Parathyroid adenoma (tissue), 2 donors: ENCODE measurements at regions not wholly inside any gene's neighbourhood (a gene's known extent, or its start where the extent isn't known, plus 50 kb on each side); places are given as distances from the start of the nearest gene placed in this dataset.

Source experiments
- H2AFZ ChIP-seq: fragments of 300-600 bp; sonication (generic); one replicate; pipeline ENCODE4 v1.7.0; 2017; ENCODE audit warnings: antibody characterized with exemption, mild to moderate bottlenecking
- H3K27ac ChIP-seq: fragments of 300-600 bp; sonication (generic); one replicate; pipeline ENCODE4 v1.7.0; 2017
- H3K27me3 ChIP-seq: fragments of 300-600 bp; sonication (generic); one replicate; pipeline ENCODE4 v1.7.0; 2017; ENCODE audit warnings: low read length; ENCODE audit not compliant: control insufficient read depth, insufficient read depth
- H3K36me3 ChIP-seq: fragments of 300-600 bp; sonication (generic); one replicate; pipeline ENCODE4 v1.7.0; 2017; ENCODE audit warnings: low read length; ENCODE audit not compliant: control insufficient read depth, insufficient read depth
- H3K4me1 ChIP-seq: fragments of 300-600 bp; sonication (generic); one replicate; pipeline ENCODE4 v1.7.0; 2017; ENCODE audit warnings: control low read depth
- H3K4me2 ChIP-seq: fragments of 300-600 bp; sonication (generic); one replicate; pipeline ENCODE4 v1.7.0; 2017; ENCODE audit warnings: low read length
- H3K4me3 ChIP-seq: fragments of 300-600 bp; sonication (generic); one replicate; pipeline ENCODE4 v1.7.0; 2017; ENCODE audit warnings: low read depth, low read length
- H3K79me2 ChIP-seq: fragments of 300-600 bp; sonication (generic); one replicate; pipeline ENCODE4 v1.7.0; 2017; ENCODE audit warnings: control low read depth
- H3K9ac ChIP-seq: fragments of 300-600 bp; sonication (generic); one replicate; pipeline ENCODE4 v1.7.0; 2017; ENCODE audit warnings: mild to moderate bottlenecking
- H3K9me3 ChIP-seq: fragments of 300-600 bp; sonication (generic); one replicate; pipeline ENCODE4 v1.7.0; 2017; ENCODE audit warnings: low read length; ENCODE audit not compliant: control insufficient read depth
- TF ChIP-seq, protein P1 (sequence below): fragments of 300-600 bp; sonication (generic); IDR thresholded peaks from one replicate; pipeline ENCODE4 v1.7.0; 2017; ENCODE audit warnings: antibody characterized with exemption, mild to moderate bottlenecking
- donor health status: primary hyperparathyroidism.

DNA sequence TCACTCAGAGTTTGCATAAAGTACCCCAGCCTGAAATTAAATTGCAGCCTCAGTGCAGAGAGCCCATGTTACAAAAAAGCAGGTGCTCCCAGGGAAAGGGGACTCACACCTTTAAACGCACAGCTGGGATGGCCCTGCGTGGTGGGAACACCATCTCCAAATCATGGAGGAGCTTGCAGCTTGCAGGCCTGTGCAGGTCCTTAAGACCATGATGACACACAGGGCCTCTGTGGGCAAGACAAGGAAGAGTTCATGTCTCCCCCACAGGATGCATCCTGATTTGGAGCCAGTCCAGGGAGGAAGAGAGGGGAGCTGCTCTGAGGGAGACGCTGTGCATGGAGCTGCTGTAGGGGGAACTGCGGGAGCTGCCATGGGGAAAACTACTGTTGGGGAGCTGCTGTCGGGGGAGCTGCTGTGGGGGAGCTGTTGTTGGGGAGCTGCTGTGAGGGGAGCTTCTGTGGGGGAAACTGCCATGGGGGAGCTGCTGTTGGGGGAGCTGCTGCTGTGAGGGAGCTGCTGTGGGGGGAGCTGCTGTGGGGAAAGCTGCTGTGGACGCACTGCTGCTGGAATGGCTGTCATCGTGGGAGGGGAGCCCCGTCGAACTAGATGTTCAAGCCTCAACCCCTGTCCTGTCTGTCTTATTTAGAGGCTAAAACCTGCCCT, 113.9 kb downstream of the MATN1 start:
- Histone ChIP-seq H3K9ac (no peak overlapping the region), H3K4me1 (no peaks in the 10 kb centered on the region), H3K9me3 (no peaks in the 10 kb centered on the region), H3K27ac (no peak overlapping the region), H3K27me3 (no peaks in the 10 kb centered on the region), H3K79me2 (no peaks in the 10 kb centered on the region), H3K4me3 (no peak overlapping the region), H3K36me3 (no peaks in the 10 kb centered on the region), H2AFZ (no peak overlapping the region), H3K4me2 (no peak overlapping the region)
- TF ChIP-seq, protein P1, sequence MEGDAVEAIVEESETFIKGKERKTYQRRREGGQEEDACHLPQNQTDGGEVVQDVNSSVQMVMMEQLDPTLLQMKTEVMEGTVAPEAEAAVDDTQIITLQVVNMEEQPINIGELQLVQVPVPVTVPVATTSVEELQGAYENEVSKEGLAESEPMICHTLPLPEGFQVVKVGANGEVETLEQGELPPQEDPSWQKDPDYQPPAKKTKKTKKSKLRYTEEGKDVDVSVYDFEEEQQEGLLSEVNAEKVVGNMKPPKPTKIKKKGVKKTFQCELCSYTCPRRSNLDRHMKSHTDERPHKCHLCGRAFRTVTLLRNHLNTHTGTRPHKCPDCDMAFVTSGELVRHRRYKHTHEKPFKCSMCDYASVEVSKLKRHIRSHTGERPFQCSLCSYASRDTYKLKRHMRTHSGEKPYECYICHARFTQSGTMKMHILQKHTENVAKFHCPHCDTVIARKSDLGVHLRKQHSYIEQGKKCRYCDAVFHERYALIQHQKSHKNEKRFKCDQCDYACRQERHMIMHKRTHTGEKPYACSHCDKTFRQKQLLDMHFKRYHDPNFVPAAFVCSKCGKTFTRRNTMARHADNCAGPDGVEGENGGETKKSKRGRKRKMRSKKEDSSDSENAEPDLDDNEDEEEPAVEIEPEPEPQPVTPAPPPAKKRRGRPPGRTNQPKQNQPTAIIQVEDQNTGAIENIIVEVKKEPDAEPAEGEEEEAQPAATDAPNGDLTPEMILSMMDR = no peak

DNA sequence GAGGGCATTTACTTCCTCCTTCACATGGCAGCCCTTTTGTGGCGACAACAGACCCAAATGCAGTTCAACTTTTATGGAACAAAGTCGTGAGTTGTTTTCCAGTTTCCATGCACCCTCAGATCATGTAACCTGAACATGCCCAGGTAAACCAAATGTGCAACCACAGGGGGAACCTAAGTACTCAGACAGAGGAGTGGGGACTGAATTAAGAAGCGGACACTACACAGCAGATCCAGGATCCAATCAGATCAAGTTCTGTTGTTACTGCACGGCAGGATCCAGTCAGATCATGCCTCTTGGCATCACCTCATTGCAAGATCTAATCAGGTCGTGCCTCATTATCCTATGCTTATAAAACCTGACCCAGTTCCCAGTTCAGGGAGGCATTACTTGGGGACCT, 115.7 kb downstream of the MATN1 start:
- Histone ChIP-seq H2AFZ (no peak overlapping the region), H3K4me3 (no peak overlapping the region)
- TF ChIP-seq, protein P1 = no peak

DNA sequence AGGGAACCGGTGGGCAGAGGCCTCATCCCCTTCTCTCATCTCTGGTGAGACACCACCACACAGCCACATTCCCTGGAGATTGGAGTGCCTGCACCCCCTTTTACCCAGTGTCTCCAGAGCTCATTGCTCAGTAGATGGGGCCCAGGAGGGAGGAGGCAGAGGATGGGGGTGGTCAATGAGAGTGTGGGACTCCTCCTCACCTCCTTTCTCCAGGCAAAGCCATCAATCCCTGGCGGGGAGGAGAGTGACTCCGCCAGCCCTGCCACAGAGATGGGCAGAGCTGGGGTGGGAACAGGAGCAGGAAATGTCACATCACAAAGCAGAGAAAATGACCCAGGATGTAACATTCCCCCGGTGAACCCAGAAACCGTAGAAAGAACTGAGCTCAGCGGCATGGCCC, 117.2 kb downstream of the MATN1 start:
- Histone ChIP-seq H2AFZ (no peak overlapping the region), H3K9ac (no peak overlapping the region), H3K4me3 (no peak overlapping the region), H3K27me3 (no peaks in the 10 kb centered on the region), H3K4me2 (no peak overlapping the region), H3K9me3 (no peaks in the 10 kb centered on the region), H3K79me2 (no peaks in the 10 kb centered on the region), H3K4me1 (no peaks in the 10 kb centered on the region), H3K27ac (no peak overlapping the region), H3K36me3 (no peaks in the 10 kb centered on the region)
- TF ChIP-seq, protein P1 = no peak

More for the DNA sequence above, 115.7 kb downstream of the MATN1 start:
- Histone ChIP-seq H3K9me3 (no peaks in the 10 kb centered on the region), H3K27me3 (no peaks in the 10 kb centered on the region), H3K79me2 (no peaks in the 10 kb centered on the region), H3K36me3 (no peaks in the 10 kb centered on the region), H3K4me1 (no peaks in the 10 kb centered on the region), H3K4me2 (no peak overlapping the region), H3K9ac (no peak overlapping the region), H3K27ac (no peak overlapping the region)

DNA sequence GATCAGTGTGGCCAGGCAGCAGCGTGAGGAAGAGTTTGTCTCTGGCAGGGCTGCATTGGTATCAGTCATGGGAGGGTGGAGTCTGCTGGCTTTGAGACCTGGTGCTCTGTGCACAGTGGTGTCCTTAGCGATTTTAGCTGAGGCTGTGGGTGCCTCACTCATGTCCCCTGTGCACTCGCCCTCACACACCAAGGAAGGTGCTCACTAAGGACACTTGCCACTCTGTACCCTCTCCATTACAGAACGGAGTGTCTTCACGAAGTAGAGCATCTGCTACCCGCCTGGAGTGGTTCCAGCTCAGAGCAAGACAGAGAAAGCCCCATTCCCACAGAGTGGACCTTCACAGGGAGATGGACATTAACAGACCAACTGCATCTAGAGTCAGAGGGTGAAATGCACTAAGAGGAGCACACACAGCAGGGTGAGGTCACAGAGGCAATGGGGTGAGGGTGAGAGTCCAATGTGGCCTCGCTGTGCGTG, 117.9 kb downstream of the MATN1 start:
- no peaks in the 10 kb centered on the region for H3K4me1 ChIP-seq
- no peaks in the 10 kb centered on the region for H3K9me3 ChIP-seq
- no peak overlapping the region for H3K27ac ChIP-seq
- no peaks in the 10 kb centered on the region for H3K36me3 ChIP-seq
- H2AFZ ChIP-seq = no peak overlapping the region
- TF ChIP-seq, protein P1 = no peak
- no peak overlapping the region for H3K4me2 ChIP-seq
- H3K9ac ChIP-seq = no peak overlapping the region
- no peaks in the 10 kb centered on the region for H3K27me3 ChIP-seq
- no peak overlapping the region for H3K4me3 ChIP-seq
- H3K79me2 ChIP-seq = no peaks in the 10 kb centered on the region
